ENCODE measurements at regions not wholly inside any gene's neighbourhood (a gene's known extent, or its start where the extent isn't known, plus 50 kb on each side); places are given as distances from the start of the nearest gene placed in this dataset.

GRCh38 chr1:90768098-90768497 lies 51.0 kb upstream of the BARHL2 start:
- ATAC-seq (ENCODE audit: low FRiP score in 2 of 2), result no peak
- H3K9me3 ChIP-seq, result no peaks in the 10 kb centered on the region

More at GRCh38 chr1:90768098-90768497, 51.0 kb upstream of the BARHL2 start:
- H3K36me3 ChIP-seq, result no peaks in the 10 kb centered on the region
- H3K4me1 ChIP-seq, result no peaks in the 10 kb centered on the region
- H3K27ac ChIP-seq, result no peak overlapping the region
- 29 to 50% methylated on average over 1 of the region's 1 CpG for WGBS, 2 donors
- TF ChIP-seq EP300 (IDR thresholded peaks at IDR 0.05), result no peak
- TF ChIP-seq CTCF (IDR thresholded peaks at IDR 0.05), result no peak
- no peak for TF ChIP-seq POLR2A (IDR thresholded peaks at IDR 0.05)
- TF ChIP-seq POLR2AphosphoS5 (IDR thresholded peaks at IDR 0.05), result no peak
- no peak overlapping the region for H3K4me3 ChIP-seq
- H3K27me3 ChIP-seq, result no peaks in the 10 kb centered on the region
- DNase-seq, result no peak

All from upper lobe of left lung (tissue), 6 donors.